Dendritic cell treated with granulocyte-macrophage colony-stimulating factor and Interleukin-4, amounts not matched to agents 40 ng/mL and 50 ng/mL, for 4 days (primary cell): ENCODE measurements at regions not wholly inside any gene's neighbourhood (a gene's known extent, or its start where the extent isn't known, plus 50 kb on each side); places are given as distances from the start of the nearest gene placed in this dataset.

Source experiments
- H3K27ac Mint-ChIP-seq: one replicate; pipeline ENCODE4 v1.8.0; 2022; ENCODE audit warnings: mild to moderate bottlenecking, mixed read lengths
- H3K27me3 Mint-ChIP-seq: one replicate; pipeline ENCODE4 v1.8.0; 2022; ENCODE audit warnings: mild to moderate bottlenecking, mixed read lengths
- H3K36me3 Mint-ChIP-seq: one replicate; pipeline ENCODE4 v1.8.0; 2022; ENCODE audit warnings: low read depth, mixed read lengths
- H3K4me1 Mint-ChIP-seq: one replicate; pipeline ENCODE4 v1.8.0; 2022; ENCODE audit warnings: low read depth, mixed read lengths
- H3K4me3 Mint-ChIP-seq: one replicate; pipeline ENCODE4 v1.8.0; 2022; ENCODE audit warnings: mild to moderate bottlenecking, moderate library complexity, mixed read lengths
- H3K9me3 Mint-ChIP-seq: one replicate; pipeline ENCODE4 v1.8.0; 2022; ENCODE audit warnings: mixed read lengths
- intact Hi-C: fragments of 100-400 bp; cut with micrococcal nuclease; formaldehyde crosslinking; loops from one replicate; pipeline ENCODE4 v1.15.0; 2022

- Mint-ChIP-seq H3K9me3 (peaks cover 56% of the 10 kb centered on the region), H3K36me3 (no peaks in the 10 kb centered on the region), H3K4me1 (no peaks in the 10 kb centered on the region), H3K27ac (no peak overlapping the region), H3K4me3 (no peak overlapping the region), H3K27me3 (no peaks in the 10 kb centered on the region)
- intact Hi-C loops = no loop called here
These were observed 830.6 kb upstream of the SLITRK5 start for GRCh38 chr13:86840250-86841191.

GRCh38 chr13:86841264-86841663, 829.9 kb upstream of the SLITRK5 start:
- no peaks in the 10 kb centered on the region for H3K4me1 Mint-ChIP-seq
- no peaks in the 10 kb centered on the region for H3K27me3 Mint-ChIP-seq
- H3K36me3 Mint-ChIP-seq = no peaks in the 10 kb centered on the region
- H3K27ac Mint-ChIP-seq = no peak overlapping the region
- intact Hi-C loops = no loop called here
- H3K9me3 Mint-ChIP-seq = peaks cover 56% of the 10 kb centered on the region
- no peak overlapping the region for H3K4me3 Mint-ChIP-seq

- no peak overlapping the region for H3K27ac Mint-ChIP-seq
- intact Hi-C loops = no loop called here
- H3K9me3 Mint-ChIP-seq = peaks cover 60% of the 10 kb centered on the region
- no peaks in the 10 kb centered on the region for H3K4me1 Mint-ChIP-seq
- no peak overlapping the region for H3K4me3 Mint-ChIP-seq
- H3K36me3 Mint-ChIP-seq = no peaks in the 10 kb centered on the region
- H3K27me3 Mint-ChIP-seq = no peaks in the 10 kb centered on the region
These were observed 824.7 kb upstream of the SLITRK5 start for GRCh38 chr13:86846501-86846900.

GRCh38 chr13:86848716-86849115, 822.5 kb upstream of the SLITRK5 start:
- intact Hi-C loops = no loop called here

GRCh38 chr13:86856991-86857390, 814.2 kb upstream of the SLITRK5 start:
- H3K27ac Mint-ChIP-seq = no peak overlapping the region
- intact Hi-C loops = no loop called here
- H3K27me3 Mint-ChIP-seq = no peaks in the 10 kb centered on the region

More at GRCh38 chr13:86848716-86849115, 822.5 kb upstream of the SLITRK5 start:
- no peaks in the 10 kb centered on the region for H3K36me3 Mint-ChIP-seq
- no peak overlapping the region for H3K27ac Mint-ChIP-seq
- no peaks in the 10 kb centered on the region for H3K4me1 Mint-ChIP-seq
- peaks cover 59% of the 10 kb centered on the region for H3K9me3 Mint-ChIP-seq
- H3K27me3 Mint-ChIP-seq = no peaks in the 10 kb centered on the region
- no peak overlapping the region for H3K4me3 Mint-ChIP-seq

GRCh38 chr13:86858216-86858615, 813.0 kb upstream of the SLITRK5 start:
- H3K27me3 Mint-ChIP-seq = no peaks in the 10 kb centered on the region
- H3K4me3 Mint-ChIP-seq = no peak overlapping the region
- H3K4me1 Mint-ChIP-seq = no peaks in the 10 kb centered on the region
- intact Hi-C loops = no loop called here
- H3K36me3 Mint-ChIP-seq = no peaks in the 10 kb centered on the region
- H3K27ac Mint-ChIP-seq = no peak overlapping the region
- peaks cover 11% of the 10 kb centered on the region for H3K9me3 Mint-ChIP-seq

More at GRCh38 chr13:86856991-86857390, 814.2 kb upstream of the SLITRK5 start:
- no peak overlapping the region for H3K4me3 Mint-ChIP-seq
- H3K36me3 Mint-ChIP-seq = no peaks in the 10 kb centered on the region
- peaks cover 6% of the 10 kb centered on the region for H3K9me3 Mint-ChIP-seq
- H3K4me1 Mint-ChIP-seq = no peaks in the 10 kb centered on the region

- Mint-ChIP-seq H3K4me3 (no peak overlapping the region), H3K4me1 (no peaks in the 10 kb centered on the region), H3K36me3 (no peaks in the 10 kb centered on the region), H3K27me3 (no peaks in the 10 kb centered on the region), H3K9me3 (peaks cover 19% of the 10 kb centered on the region), H3K27ac (no peak overlapping the region)
- intact Hi-C loops = no loop called here
These were observed 809.0 kb upstream of the SLITRK5 start for GRCh38 chr13:86862137-86862536.

- Mint-ChIP-seq H3K27ac (no peak overlapping the region), H3K4me1 (no peaks in the 10 kb centered on the region), H3K36me3 (no peaks in the 10 kb centered on the region), H3K27me3 (no peaks in the 10 kb centered on the region), H3K4me3 (no peak overlapping the region), H3K9me3 (peaks cover 19% of the 10 kb centered on the region)
- intact Hi-C loops = no loop called here
These were observed 806.8 kb upstream of the SLITRK5 start for GRCh38 chr13:86864376-86864775.

GRCh38 chr13:86870444-86870843, 800.7 kb upstream of the SLITRK5 start:
- H3K4me3 Mint-ChIP-seq = no peak overlapping the region
- H3K36me3 Mint-ChIP-seq = no peaks in the 10 kb centered on the region
- intact Hi-C loops = no loop called here
- no peak overlapping the region for H3K27ac Mint-ChIP-seq
- no peaks in the 10 kb centered on the region for H3K27me3 Mint-ChIP-seq
- H3K4me1 Mint-ChIP-seq = no peaks in the 10 kb centered on the region
- H3K9me3 Mint-ChIP-seq = no peaks in the 10 kb centered on the region

- intact Hi-C loops = no loop called here
- no peak overlapping the region for H3K4me3 Mint-ChIP-seq
- no peak overlapping the region for H3K27ac Mint-ChIP-seq
- no peaks in the 10 kb centered on the region for H3K4me1 Mint-ChIP-seq
- no peaks in the 10 kb centered on the region for H3K9me3 Mint-ChIP-seq
- no peaks in the 10 kb centered on the region for H3K36me3 Mint-ChIP-seq
- no peaks in the 10 kb centered on the region for H3K27me3 Mint-ChIP-seq
These were observed 793.7 kb upstream of the SLITRK5 start for GRCh38 chr13:86877441-86877840.

- Mint-ChIP-seq H3K27ac (no peak overlapping the region), H3K27me3 (no peaks in the 10 kb centered on the region), H3K9me3 (no peaks in the 10 kb centered on the region), H3K4me1 (no peaks in the 10 kb centered on the region), H3K36me3 (no peaks in the 10 kb centered on the region), H3K4me3 (no peak overlapping the region)
- intact Hi-C loops = no loop called here
These were observed 792.4 kb upstream of the SLITRK5 start for GRCh38 chr13:86878781-86879180.

- no peak overlapping the region for H3K27ac Mint-ChIP-seq
- no peaks in the 10 kb centered on the region for H3K9me3 Mint-ChIP-seq
- no peak overlapping the region for H3K4me3 Mint-ChIP-seq
- H3K36me3 Mint-ChIP-seq = no peaks in the 10 kb centered on the region
- intact Hi-C loops = no loop called here
- H3K4me1 Mint-ChIP-seq = no peaks in the 10 kb centered on the region
- no peaks in the 10 kb centered on the region for H3K27me3 Mint-ChIP-seq
These were observed 789.8 kb upstream of the SLITRK5 start for GRCh38 chr13:86881390-86881789.

GRCh38 chr13:86882107-86882506, 789.1 kb upstream of the SLITRK5 start:
- Mint-ChIP-seq H3K27me3 (no peaks in the 10 kb centered on the region), H3K4me3 (no peak overlapping the region), H3K9me3 (no peaks in the 10 kb centered on the region), H3K27ac (no peak overlapping the region), H3K4me1 (no peaks in the 10 kb centered on the region), H3K36me3 (no peaks in the 10 kb centered on the region)
- intact Hi-C loops = no loop called here

- Mint-ChIP-seq H3K4me1 (no peaks in the 10 kb centered on the region), H3K27me3 (no peaks in the 10 kb centered on the region), H3K9me3 (no peaks in the 10 kb centered on the region), H3K36me3 (no peaks in the 10 kb centered on the region), H3K4me3 (no peak overlapping the region), H3K27ac (no peak overlapping the region)
- intact Hi-C loops = no loop called here
These were observed 788.3 kb upstream of the SLITRK5 start for GRCh38 chr13:86882835-86883234.

GRCh38 chr13:86892330-86892729, 778.8 kb upstream of the SLITRK5 start:
- no peak overlapping the region for H3K27ac Mint-ChIP-seq
- peaks cover 25% of the 10 kb centered on the region for H3K9me3 Mint-ChIP-seq
- intact Hi-C loops = no loop called here
- no peaks in the 10 kb centered on the region for H3K27me3 Mint-ChIP-seq
- H3K4me3 Mint-ChIP-seq = no peak overlapping the region
- H3K4me1 Mint-ChIP-seq = no peaks in the 10 kb centered on the region
- H3K36me3 Mint-ChIP-seq = no peaks in the 10 kb centered on the region
